ENCODE measurements at regions not wholly inside any gene's neighbourhood (a gene's known extent, or its start where the extent isn't known, plus 50 kb on each side); places are given as distances from the start of the nearest gene placed in this dataset.

DNA sequence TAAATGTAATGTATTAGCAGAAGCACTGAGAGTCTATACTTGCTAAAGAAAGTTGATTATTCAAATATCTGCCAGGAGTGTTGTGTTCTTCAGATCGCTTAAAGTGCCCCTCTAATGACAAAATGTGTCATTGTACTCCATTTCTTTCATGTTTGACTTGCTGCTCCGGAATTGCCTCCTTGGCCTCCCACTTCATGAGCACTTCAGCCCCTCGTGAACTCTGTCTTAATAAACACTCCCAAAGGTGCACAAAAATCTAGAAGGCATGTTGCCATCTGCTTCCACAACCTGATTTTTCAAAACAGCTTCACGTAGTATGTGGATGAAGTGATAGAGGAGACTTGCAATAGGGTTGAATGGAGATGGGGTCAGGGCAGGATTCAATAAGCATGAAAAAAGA, 396.1 kb downstream of the TDRD15 start:
- TF ChIP-seq, protein P1, sequence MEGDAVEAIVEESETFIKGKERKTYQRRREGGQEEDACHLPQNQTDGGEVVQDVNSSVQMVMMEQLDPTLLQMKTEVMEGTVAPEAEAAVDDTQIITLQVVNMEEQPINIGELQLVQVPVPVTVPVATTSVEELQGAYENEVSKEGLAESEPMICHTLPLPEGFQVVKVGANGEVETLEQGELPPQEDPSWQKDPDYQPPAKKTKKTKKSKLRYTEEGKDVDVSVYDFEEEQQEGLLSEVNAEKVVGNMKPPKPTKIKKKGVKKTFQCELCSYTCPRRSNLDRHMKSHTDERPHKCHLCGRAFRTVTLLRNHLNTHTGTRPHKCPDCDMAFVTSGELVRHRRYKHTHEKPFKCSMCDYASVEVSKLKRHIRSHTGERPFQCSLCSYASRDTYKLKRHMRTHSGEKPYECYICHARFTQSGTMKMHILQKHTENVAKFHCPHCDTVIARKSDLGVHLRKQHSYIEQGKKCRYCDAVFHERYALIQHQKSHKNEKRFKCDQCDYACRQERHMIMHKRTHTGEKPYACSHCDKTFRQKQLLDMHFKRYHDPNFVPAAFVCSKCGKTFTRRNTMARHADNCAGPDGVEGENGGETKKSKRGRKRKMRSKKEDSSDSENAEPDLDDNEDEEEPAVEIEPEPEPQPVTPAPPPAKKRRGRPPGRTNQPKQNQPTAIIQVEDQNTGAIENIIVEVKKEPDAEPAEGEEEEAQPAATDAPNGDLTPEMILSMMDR (IDR thresholded peaks at IDR 0.05) = no peak
- TF ChIP-seq POLR2A (IDR thresholded peaks at IDR 0.05) (no peak), POLR2AphosphoS5 (IDR thresholded peaks at IDR 0.05; ENCODE audit: insufficient read depth in 1 of 2, low read depth in 1 of 2) (no peak)

All from vagina (tissue), 2 donors.